ENCODE measurements at regions not wholly inside any gene's neighbourhood (a gene's known extent, or its start where the extent isn't known, plus 50 kb on each side); places are given as distances from the start of the nearest gene placed in this dataset.

DNA sequence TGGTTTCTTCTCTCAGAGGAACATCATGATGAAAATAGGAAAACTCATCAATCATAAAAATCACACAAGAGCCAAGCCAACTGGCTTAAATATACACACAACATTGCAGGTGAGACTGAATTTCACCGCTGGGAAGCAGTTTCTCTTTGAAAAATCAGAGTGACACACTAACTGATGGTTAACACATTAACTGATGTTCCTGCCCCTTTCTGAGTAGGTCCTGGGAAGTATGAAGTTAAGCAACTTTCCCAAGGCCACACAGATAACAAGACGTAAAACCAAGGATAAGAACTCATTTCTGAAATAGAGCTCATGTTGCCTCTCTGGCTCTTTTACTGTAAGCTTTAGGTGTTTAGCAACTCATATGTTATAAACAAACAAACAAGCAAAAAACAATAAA, 813.7 kb upstream of the HS3ST1 start:
- ATAC-seq = no peak
- no peak for DNase-seq (ENCODE audit: low spot score)

DNA sequence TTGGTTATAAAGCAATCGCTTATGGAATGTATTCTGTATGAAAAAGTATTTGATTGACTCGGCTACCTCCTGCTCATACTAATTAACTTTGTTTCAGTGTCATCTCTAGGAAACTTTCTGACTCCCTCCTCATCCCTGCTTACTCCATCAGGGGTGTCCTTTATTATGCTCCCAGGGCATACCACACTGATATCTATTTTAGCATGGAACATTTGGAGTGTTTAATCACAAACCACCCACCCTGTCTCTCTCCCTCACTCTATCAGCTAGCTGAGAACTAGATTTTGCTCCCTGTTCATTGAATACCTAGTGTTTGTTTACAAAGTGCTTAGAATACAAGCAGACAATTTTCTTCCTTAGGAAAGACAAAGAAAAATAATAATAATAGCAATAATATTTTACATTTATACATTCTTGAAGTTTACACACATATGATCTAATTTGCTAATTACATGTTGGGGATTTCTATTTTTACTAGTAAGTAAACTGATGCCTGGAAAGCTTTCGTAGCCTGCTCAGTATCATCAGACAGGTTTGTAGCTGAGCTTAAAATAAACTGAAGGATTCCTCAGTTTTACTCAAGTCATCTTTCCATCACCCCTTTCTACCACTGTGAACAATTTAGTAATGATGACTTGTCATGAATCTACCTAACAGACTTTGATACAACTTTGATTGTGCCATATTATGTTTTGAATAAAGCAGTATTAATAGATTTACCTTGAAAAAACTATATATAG, 811.4 kb upstream of the HS3ST1 start:
- no peak for ATAC-seq
- DNase-seq (ENCODE audit: low spot score) = no peak

DNA sequence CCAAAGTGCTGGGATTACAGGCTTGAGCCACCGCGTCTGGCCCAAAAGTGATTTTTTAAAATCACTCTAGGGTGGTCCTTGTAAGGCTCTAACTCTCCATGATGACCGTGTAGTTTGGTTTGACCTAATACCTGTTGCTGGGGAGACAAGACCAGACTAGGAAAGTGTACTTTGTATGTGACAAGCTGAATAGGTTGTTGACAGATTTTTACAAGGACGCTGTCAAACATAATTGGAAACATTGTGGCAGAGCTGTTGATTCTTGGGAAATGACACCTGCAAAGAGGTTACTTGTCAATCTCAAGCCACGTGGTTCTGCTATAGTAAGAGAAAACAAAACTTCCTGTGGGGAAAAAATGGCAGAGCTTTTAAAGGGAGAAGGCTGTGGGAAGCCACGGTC, 802.4 kb upstream of the HS3ST1 start:
- DNase-seq (ENCODE audit: low spot score) (no peak), ATAC-seq (no peak)

GRCh38 chr4:12221031-12221430, 792.3 kb upstream of the HS3ST1 start:
- ATAC-seq (no peak), DNase-seq (ENCODE audit: low spot score) (no peak)

- DNase-seq (ENCODE audit: low spot score) = no peak
- ATAC-seq = no peak
Observed at GRCh38 chr4:12211636-12212035, 782.9 kb upstream of the HS3ST1 start.

GRCh38 chr4:12207396-12207795, 778.7 kb upstream of the HS3ST1 start:
- DNase-seq (ENCODE audit: low spot score) (no peak), ATAC-seq (no peak)

- DNase-seq (ENCODE audit: low spot score) = no peak
- no peak for ATAC-seq
Observed at GRCh38 chr4:12206091-12206490, 777.4 kb upstream of the HS3ST1 start.

DNA sequence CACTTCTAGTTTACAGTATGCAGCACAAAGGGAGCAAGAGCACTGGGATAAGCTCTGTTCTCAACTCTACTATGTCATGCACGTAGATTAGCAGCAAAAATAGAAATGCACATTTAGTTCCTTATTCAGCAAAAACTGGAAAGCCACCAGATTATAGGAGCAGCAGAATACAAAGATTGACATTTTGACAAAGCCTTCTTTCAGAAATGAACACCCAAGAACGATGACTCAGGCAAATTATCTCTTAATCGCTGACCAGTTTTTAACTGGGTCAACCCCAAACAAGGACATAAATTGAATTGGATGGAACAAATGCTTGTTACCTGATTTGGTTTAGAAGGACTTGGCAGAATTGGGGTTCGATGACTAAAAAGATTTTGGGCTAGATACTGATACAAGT, 775.3 kb upstream of the HS3ST1 start:
- DNase-seq (ENCODE audit: low spot score) (no peak), ATAC-seq (no peak)

DNA sequence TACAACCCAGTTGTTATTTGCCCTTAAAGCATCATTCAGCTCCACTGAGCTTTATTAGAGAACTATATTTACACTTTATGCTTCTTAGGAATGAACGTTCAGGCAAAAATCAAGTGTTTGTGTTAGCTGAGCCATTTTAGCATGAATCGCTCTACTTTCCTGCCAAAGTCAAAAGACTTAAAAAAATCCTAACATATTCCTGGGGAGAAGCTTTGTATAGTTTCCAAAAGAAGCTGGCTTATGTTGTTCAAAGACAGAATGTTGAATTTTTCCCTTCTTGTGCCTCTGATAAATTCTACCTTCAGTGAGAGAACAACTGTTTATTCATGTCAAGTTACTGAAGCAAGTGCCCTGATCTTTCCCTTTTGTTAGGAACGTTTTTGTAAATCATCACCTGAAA, 771.5 kb upstream of the HS3ST1 start:
- ATAC-seq (no peak), DNase-seq (ENCODE audit: low spot score) (no peak)

- DNase-seq (ENCODE audit: low spot score) (no peak), ATAC-seq (no peak)
Observed at GRCh38 chr4:12186526-12186925, 757.8 kb upstream of the HS3ST1 start.

DNA sequence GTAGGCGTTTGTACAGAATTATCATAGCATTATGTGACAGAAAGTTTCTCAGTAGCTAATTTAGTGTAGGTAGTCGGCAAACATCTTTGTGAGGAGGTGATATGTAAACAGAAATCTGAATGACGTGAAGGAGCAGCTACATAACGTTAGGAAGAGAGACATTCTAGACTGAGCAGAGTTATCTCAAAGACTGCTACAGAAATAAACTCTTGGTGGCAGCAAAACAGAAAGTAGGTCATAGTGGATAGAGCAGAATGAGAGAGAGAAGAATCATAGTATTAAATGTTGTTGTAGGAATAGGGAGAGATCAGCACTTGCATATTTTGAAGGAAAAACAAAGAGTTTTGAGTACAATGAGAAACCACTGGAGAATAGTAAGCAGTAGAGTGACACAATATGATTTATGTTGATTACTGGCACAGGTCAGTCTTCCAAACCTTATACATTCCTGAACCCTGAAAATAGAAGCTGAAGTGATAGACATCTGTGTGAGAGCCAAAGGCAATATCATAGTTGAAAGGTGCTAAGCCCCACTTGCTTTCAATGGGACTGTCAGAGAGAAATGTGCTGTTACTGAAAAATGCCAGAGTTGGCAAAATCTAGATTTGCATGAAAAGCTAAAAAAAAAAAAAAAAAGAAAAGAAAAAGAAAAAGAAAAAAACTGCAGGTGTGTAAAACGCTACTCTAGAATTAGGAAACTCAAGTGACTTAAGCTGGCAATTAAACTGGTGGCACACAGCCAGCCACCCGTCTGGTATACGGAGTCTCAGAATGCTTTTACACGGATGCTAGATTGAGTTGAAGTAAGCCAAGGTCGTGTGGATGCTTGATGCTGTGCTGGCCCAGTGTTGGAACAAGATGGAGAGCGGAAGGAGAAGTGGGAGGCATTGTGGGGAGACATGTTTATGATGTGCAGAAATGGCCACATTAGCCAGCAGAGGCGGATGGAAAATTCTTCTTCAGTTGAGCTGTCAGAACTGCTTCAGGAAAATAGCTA, 750.2 kb upstream of the HS3ST1 start:
- ATAC-seq = no peak
- no peak for DNase-seq (ENCODE audit: low spot score)

DNA sequence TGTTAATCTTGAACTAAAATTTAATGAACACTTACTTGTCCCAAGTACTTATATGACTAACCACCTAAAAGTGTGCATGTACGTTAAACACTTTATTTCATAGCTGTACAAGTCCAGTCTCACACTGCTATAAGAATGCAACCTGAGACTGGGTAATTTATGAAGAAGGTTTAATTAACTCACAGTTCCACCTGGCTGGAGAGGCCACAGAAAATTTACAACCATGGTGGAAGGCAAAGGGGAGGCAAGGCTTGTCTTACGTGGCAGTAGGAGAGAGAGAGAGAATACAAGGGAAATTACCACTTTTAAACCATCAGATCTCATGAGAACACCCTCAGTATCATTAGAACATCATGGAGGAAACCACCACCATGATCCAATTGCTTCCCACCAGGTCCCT, 748.7 kb upstream of the HS3ST1 start:
- ATAC-seq (no peak), DNase-seq (ENCODE audit: low spot score) (no peak)

DNA sequence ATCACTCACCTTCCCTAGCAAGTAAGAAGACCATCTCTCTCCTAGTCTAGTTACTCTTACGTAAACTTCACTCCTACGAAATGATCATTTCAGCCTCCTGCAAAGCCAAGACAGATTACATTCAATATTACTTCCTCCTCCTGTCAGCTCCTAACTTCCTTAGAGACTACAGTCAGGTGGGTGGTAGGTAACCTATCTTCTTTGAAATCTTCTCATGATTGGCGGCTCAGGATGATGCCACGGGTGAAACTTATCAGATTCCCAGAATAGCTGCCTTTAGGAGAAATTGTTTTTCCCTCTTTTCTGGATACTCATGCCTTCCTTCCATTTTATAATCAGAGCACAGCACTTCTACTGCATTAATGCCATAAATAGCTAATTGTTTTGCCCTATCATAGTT, 744.8 kb upstream of the HS3ST1 start:
- ATAC-seq (no peak), DNase-seq (ENCODE audit: low spot score) (no peak)

GRCh38 chr4:12172198-12172973, 743.7 kb upstream of the HS3ST1 start:
- ATAC-seq = no peak

DNA sequence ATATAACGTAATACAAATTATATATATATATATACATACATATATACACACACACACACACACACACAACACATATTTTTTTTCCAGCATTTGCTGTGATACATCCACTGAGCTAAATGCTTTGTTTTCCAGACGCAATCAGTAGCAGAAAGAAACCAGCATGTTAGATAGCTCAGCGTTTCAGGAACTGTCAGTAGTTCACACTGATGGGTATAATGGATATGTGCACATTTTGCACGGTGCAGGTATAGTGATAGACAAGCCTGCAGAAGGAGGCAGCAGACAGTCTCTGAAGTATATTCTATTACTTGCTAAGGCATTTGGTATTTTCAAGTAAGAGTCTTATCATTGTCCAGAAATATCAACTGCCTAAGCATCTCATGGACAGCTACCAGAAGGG, 741.6 kb upstream of the HS3ST1 start:
- DNase-seq (ENCODE audit: low spot score) (no peak), ATAC-seq (no peak)

More at GRCh38 chr4:12172198-12172973, 743.7 kb upstream of the HS3ST1 start:
- no peak for DNase-seq (ENCODE audit: low spot score)

- no peak for DNase-seq (ENCODE audit: low spot score)
- ATAC-seq = no peak
Observed at GRCh38 chr4:12165616-12166015, 736.9 kb upstream of the HS3ST1 start.

GRCh38 chr4:12146339-12146738, 717.6 kb upstream of the HS3ST1 start:
- no peak for DNase-seq (ENCODE audit: low spot score)
- no peak for ATAC-seq

- ATAC-seq (no peak), DNase-seq (ENCODE audit: low spot score) (no peak)
Observed at GRCh38 chr4:12145768-12146167, 717.1 kb upstream of the HS3ST1 start.

DNA sequence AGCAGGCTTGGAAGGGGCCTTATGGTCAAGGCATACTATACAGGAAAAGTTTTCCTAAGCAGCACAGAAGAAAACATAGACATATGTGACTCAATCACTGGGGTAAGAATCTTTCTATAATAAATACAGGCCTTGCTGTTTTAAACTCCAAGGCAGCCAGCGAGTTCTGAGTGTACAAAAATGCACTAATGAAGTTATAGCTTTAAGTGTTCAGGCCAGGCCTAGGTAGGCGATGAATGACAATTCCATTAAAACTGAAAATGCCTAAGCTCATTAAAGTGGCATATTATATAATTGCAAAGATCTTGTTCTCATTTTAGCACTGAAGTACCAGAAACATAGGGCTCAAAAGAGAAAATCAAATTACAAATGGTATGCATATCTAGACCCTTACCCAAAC, 716.4 kb upstream of the HS3ST1 start:
- ATAC-seq (no peak), DNase-seq (ENCODE audit: low spot score) (no peak)

DNA sequence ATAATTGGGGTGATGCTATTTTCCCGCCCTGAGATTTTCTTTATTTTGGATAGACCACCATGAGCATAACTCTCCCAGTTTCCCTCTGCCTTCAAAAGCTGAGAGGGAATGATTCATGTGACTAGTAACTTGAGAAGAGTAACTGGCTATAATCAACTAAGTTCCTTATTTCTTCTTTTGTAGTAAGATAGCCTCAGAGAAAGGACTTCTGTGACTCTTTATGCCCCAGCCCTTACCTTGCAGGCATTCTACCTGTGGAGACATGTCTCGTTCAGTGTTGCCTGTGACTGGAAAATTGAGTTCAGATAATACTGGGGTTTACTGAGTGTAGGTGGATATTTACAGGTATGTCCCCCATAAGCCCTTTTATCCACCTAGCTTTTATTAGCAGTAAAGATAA, 715.4 kb upstream of the HS3ST1 start:
- no peak for DNase-seq (ENCODE audit: low spot score)
- no peak for ATAC-seq

- no peak for ATAC-seq
Observed at GRCh38 chr4:12140864-12141263, 712.2 kb upstream of the HS3ST1 start.

More at GRCh38 chr4:12140864-12141263, 712.2 kb upstream of the HS3ST1 start:
- no peak for DNase-seq (ENCODE audit: low spot score)
